D721Med (cell line): ENCODE measurements at regions not wholly inside any gene's neighbourhood (a gene's known extent, or its start where the extent isn't known, plus 50 kb on each side); places are given as distances from the start of the nearest gene placed in this dataset.

Experiments used
- DNase-seq: peaks from one replicate; pipeline ENCODE4 v3.0.0; 2011; ENCODE audit warnings: low spot score; ENCODE audit not compliant: insufficient read length
- FAIRE-seq: peaks from 2 replicates; lab custom pipeline; 2011; peaks lifted over from hg19 to GRCh38; lab: Jason Lieb, UNC
- TF ChIP-seq, protein P1 (sequence below): IDR thresholded peaks from 2 replicates; pipeline ENCODE4 v1.5.1; 2012; ENCODE audit warnings: mild to moderate bottlenecking, control low read depth; ENCODE audit not compliant: insufficient read depth; ENCODE audit errors: missing control alignments

DNA sequence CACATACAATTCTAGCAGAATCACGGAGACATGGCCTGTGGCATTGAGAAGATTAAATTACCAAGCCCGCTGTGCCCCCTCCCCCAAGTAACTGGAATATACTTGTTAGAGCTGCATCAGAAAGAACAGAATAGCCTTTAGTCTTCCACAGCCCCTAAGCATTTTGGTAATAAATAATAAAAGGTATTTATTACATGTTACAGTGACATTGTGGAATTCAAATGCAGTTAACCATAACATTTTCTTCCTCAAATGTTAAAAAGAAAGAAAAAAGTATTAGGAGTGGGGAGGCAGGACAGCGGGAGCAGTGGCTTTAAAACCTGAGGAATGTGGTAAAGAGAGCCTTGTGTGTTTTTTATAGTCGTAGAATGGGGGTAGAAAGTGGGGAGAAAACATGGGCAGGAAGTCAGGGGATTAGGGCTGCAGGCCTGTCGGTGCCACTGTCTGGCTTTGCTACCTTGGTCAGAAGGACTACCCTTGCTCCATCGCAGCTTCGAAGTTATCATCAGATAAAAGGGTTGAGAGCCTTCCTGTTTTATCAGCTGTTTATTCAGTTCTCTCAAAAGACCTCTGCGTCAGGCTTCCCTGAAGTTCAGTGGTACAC lies 255.9 kb downstream of the MSRB3 start:
- TF ChIP-seq, protein P1, sequence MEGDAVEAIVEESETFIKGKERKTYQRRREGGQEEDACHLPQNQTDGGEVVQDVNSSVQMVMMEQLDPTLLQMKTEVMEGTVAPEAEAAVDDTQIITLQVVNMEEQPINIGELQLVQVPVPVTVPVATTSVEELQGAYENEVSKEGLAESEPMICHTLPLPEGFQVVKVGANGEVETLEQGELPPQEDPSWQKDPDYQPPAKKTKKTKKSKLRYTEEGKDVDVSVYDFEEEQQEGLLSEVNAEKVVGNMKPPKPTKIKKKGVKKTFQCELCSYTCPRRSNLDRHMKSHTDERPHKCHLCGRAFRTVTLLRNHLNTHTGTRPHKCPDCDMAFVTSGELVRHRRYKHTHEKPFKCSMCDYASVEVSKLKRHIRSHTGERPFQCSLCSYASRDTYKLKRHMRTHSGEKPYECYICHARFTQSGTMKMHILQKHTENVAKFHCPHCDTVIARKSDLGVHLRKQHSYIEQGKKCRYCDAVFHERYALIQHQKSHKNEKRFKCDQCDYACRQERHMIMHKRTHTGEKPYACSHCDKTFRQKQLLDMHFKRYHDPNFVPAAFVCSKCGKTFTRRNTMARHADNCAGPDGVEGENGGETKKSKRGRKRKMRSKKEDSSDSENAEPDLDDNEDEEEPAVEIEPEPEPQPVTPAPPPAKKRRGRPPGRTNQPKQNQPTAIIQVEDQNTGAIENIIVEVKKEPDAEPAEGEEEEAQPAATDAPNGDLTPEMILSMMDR = no peak
- no peak for FAIRE-seq
- no peak for DNase-seq

DNA sequence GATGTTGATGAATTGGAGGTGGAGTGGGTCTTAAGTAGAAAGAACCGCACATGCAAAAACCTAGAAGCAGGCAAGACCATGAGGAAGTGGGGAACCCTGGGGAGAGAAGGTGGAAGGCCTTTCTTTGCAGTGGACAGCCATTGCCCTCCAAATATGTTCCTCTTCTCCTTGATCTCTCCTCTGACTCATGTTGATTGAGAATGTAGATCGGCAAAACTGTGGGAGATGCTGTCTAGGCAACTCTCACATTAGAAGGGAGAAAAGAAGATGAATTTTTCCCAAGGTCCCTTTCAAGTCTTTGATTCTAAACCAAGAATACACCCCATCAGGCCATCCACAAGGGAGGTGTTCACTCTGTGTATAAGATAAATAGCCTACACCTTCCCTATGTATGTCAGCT lies 257.5 kb downstream of the MSRB3 start:
- TF ChIP-seq, protein P1 = no peak
- DNase-seq = no peak
- FAIRE-seq = no peak

DNA sequence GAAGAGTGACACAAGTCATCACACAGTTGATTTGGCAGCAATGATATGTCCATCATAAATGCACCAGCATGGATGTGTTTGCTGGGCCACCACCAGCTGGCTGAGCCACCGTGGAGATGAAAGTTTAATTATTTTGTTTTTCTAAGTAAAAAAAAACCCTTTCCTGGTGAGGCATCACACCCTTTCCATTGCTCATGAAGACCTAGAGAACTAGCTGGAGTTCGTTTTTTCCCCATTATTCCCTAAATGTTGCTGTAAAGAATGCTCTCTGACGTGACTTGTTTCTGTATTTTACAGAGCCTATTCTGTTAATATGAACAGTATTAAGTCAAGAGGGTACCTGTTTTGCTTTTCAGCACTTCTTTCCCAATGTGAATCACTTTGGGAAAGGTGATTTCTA lies 257.9 kb downstream of the MSRB3 start:
- DNase-seq (no peak), FAIRE-seq (no peak)
- TF ChIP-seq, protein P1 = no peak

DNA sequence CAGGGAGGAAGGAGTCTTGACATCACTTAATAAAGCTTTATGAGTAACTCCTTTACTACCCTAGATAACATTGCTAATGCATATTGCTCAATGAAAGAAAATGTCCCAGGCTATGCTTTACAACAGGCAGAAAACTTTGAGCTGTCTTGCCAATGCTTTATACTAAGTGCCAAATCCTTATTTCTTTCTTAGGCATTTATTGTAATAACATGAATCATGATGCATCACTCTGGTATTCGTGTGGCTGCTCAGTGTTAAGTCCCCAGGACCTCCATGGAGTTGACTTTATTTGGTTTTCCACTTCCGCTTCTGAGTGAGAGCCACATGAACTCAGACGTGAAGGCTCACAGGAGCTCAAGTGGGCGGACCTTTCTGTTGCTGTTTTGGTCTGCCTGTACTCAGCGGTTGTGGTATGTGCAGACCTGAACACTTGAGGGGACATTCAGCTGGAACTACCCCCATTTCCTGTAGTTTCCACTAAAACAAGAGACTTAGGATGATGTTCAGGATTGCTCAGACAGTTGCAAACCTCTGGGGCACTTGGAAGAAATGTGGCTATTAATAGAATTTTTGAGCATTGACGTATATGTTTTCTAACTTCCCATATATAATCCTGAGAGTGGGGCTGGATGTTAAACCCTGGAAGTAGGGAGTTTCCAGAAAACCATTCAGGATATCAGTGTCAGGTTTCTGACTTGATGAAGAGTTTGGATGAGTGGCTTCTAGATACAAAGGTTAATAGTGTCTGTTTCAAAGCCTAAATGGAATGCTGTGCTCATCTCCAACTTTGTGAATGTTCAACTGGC lies 258.6 kb downstream of the MSRB3 start:
- DNase-seq = no peak
- no peak for FAIRE-seq
- TF ChIP-seq, protein P1 = no peak

DNA sequence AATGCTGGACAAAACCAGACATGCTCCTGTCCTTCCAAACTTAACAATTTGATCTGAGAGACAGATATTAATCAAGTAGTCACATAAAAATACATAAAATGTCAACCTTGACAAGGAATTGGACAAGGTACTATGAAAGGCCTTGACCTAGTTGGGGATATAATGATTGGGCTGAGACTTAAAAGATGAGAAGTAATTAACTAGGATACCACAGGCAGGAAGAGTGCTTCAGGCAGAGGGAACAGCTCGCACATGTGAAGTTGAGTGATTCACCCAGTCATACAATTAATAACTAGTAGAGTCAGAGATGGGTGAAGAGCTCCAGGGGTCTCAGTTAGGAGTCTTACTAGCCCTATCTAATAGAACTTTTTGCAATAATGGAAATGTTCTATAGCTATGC lies 259.5 kb downstream of the MSRB3 start:
- DNase-seq (no peak), FAIRE-seq (no peak)
- TF ChIP-seq, protein P1 = no peak

DNA sequence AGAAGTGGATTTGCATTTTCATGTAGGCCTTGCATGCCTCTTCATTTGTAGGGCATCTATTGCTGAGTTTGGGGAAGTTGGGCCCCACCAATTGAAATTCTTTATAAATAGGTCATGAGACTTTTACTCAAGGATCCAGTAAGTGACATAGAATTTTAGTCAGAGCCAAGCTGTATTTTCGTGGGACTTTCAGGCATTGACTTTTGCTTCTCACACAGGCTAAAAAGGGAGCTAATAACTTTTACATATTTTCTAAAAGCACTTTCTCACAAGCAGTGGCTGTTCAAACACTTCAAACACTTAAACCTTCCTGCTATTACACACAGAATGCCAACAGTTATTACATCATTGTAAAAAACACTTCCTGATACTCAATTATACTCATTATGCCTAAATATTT lies 260.5 kb downstream of the MSRB3 start:
- DNase-seq (no peak), FAIRE-seq (no peak)
- TF ChIP-seq, protein P1 = no peak

DNA sequence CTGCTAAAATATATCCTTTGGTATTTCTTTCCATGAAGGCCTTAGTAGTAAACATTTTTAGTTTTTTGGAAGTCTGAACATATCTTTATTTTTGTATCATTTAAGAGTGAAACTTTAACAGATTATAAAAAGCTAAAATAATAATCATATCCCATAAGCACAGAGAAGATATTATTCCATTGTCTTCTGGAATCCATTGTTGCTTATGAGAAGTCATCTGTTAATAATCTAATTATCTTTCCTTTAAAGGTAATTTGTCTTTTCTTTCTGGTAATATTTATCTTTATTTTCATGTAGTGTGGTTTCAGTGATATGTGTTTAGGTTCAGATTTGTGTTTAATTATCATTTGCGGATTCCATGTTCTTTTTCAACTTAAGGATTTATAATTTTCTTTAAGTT lies 261.7 kb downstream of the MSRB3 start:
- TF ChIP-seq, protein P1 = no peak
- FAIRE-seq (no peak), DNase-seq (no peak)
